NOMO-1 treated with dmso at 0.1 percent for 144 hours (cell line): ENCODE measurements at regions not wholly inside any gene's neighbourhood (a gene's known extent, or its start where the extent isn't known, plus 50 kb on each side); places are given as distances from the start of the nearest gene placed in this dataset.
"Not testable (repeated sequence)": the region's sequence is repeated elsewhere in the genome, so short reads cannot be mapped to it uniquely, and the experiment has no call there.

Experiments used
- DNase-seq: peaks from one replicate; lab custom pipeline; 2025; ENCODE audit not compliant: unreplicated experiment; lab: John Stamatoyannopoulos, UW

- DNase-seq = not testable (repeated sequence)
Measured at GRCh38 chr17:26936645-26937044, 357.3 kb upstream of the WSB1 start.

- DNase-seq = not testable (repeated sequence)
Measured at GRCh38 chr17:26937750-26938322, 356.1 kb upstream of the WSB1 start.

GRCh38 chr17:26939755-26940154 is 354.2 kb upstream of the WSB1 start:
- not testable (repeated sequence) for DNase-seq

GRCh38 chr17:26940587-26940986 is 353.3 kb upstream of the WSB1 start:
- not testable (repeated sequence) for DNase-seq

- DNase-seq = no peak
Measured at GRCh38 chr17:26962255-26963162, 331.4 kb upstream of the WSB1 start.

- no peak for DNase-seq
Measured at GRCh38 chr17:26963163-26963503, 330.8 kb upstream of the WSB1 start.

GRCh38 chr17:26965898-26966624 is 327.9 kb upstream of the WSB1 start:
- DNase-seq = not testable (repeated sequence)

- DNase-seq = not testable (repeated sequence)
Measured at GRCh38 chr17:26966625-26967179, 327.2 kb upstream of the WSB1 start.

GRCh38 chr17:26981845-26982425 is 312.0 kb upstream of the WSB1 start:
- DNase-seq = not testable (repeated sequence)

GRCh38 chr17:26982563-26982962 is 311.4 kb upstream of the WSB1 start:
- DNase-seq = not testable (repeated sequence)

GRCh38 chr17:26987851-26988250 is 306.1 kb upstream of the WSB1 start:
- not testable (repeated sequence) for DNase-seq

GRCh38 chr17:26994648-26995047 is 299.3 kb upstream of the WSB1 start:
- not testable (repeated sequence) for DNase-seq

- not testable (repeated sequence) for DNase-seq
Measured at GRCh38 chr17:26996146-26996916, 297.6 kb upstream of the WSB1 start.

GRCh38 chr17:27007734-27008531 is 286.0 kb upstream of the WSB1 start:
- DNase-seq = not testable (repeated sequence)

- DNase-seq = no peak
Measured at GRCh38 chr17:27009087-27009486, 284.8 kb upstream of the WSB1 start.

- DNase-seq = not testable (repeated sequence)
Measured at GRCh38 chr17:27010138-27010537, 283.8 kb upstream of the WSB1 start.

- not testable (repeated sequence) for DNase-seq
Measured at GRCh38 chr17:27030552-27030951, 263.4 kb upstream of the WSB1 start.

- no peak for DNase-seq
Measured at GRCh38 chr17:27038676-27039075, 255.2 kb upstream of the WSB1 start.

GRCh38 chr17:27045039-27045438 is 248.9 kb upstream of the WSB1 start:
- DNase-seq = not testable (repeated sequence)
